NCI-H345 (cell line): ENCODE measurements at regions not wholly inside any gene's neighbourhood (a gene's known extent, or its start where the extent isn't known, plus 50 kb on each side); places are given as distances from the start of the nearest gene placed in this dataset.

Experiments used
- DNase-seq: peaks from one replicate; lab custom pipeline; 2025; lab: John Stamatoyannopoulos, UW

GRCh38 chr9:79390781-79391770, 180.7 kb upstream of the TLE4 start:
- DNase-seq, result no peak

- DNase-seq, result no peak
Measured at GRCh38 chr9:79395228-79395627, 176.5 kb upstream of the TLE4 start.

GRCh38 chr9:79395755-79396154, 176.0 kb upstream of the TLE4 start:
- no peak for DNase-seq

- DNase-seq, result no peak
Measured at GRCh38 chr9:79396168-79396567, 175.6 kb upstream of the TLE4 start.

GRCh38 chr9:79403495-79403894, 168.3 kb upstream of the TLE4 start:
- DNase-seq, result no peak

GRCh38 chr9:79408200-79408599, 163.6 kb upstream of the TLE4 start:
- no peak for DNase-seq

GRCh38 chr9:79408617-79409016, 163.1 kb upstream of the TLE4 start:
- no peak for DNase-seq

GRCh38 chr9:79409182-79409823, 162.5 kb upstream of the TLE4 start:
- DNase-seq, result no peak

GRCh38 chr9:79425840-79426239, 145.9 kb upstream of the TLE4 start:
- no peak for DNase-seq

GRCh38 chr9:79428422-79428821, 143.3 kb upstream of the TLE4 start:
- DNase-seq, result no peak

GRCh38 chr9:79430619-79431018, 141.1 kb upstream of the TLE4 start:
- DNase-seq, result no peak

GRCh38 chr9:79431019-79431679, 140.6 kb upstream of the TLE4 start:
- no peak for DNase-seq

GRCh38 chr9:79432485-79432884, 139.3 kb upstream of the TLE4 start:
- no peak for DNase-seq

GRCh38 chr9:79433703-79434102, 138.1 kb upstream of the TLE4 start:
- no peak for DNase-seq

GRCh38 chr9:79439221-79439620, 132.5 kb upstream of the TLE4 start:
- peak; percentile 5 for DNase-seq

GRCh38 chr9:79446523-79447307, 125.0 kb upstream of the TLE4 start:
- DNase-seq, result no peak

GRCh38 chr9:79447308-79447605, 124.5 kb upstream of the TLE4 start:
- DNase-seq, result no peak

- no peak for DNase-seq
Measured at GRCh38 chr9:79447762-79448161, 124.0 kb upstream of the TLE4 start.

- DNase-seq, result no peak
Measured at GRCh38 chr9:79452265-79452664, 119.5 kb upstream of the TLE4 start.

- DNase-seq, result no peak
Measured at GRCh38 chr9:79461712-79462111, 110.1 kb upstream of the TLE4 start.

GRCh38 chr9:79465156-79465555, 106.6 kb upstream of the TLE4 start:
- no peak for DNase-seq

GRCh38 chr9:79469164-79469563, 102.6 kb upstream of the TLE4 start:
- no peak for DNase-seq
